ENCODE measurements at regions not wholly inside any gene's neighbourhood (a gene's known extent, or its start where the extent isn't known, plus 50 kb on each side); places are given as distances from the start of the nearest gene placed in this dataset.

DNA sequence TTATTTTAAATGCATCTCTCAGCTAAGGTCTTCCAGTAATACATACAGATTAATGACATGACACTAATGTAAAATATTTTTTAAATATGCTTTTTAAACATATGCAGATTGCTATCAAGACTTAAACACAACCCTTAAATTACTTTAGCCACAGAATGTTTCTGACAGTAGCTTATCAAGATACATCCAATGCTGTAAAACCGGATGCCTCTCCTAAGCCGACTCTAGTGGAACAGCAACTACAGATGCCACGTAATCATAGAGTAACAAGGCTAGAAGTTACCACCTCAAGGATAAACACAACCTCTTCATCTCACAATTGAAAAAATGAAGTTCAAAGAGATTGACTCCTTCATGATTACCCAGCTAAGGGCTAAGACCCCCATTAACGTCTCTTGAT is 68.4 kb downstream of the ZZZ3 start:
- TF ChIP-seq, protein P1, sequence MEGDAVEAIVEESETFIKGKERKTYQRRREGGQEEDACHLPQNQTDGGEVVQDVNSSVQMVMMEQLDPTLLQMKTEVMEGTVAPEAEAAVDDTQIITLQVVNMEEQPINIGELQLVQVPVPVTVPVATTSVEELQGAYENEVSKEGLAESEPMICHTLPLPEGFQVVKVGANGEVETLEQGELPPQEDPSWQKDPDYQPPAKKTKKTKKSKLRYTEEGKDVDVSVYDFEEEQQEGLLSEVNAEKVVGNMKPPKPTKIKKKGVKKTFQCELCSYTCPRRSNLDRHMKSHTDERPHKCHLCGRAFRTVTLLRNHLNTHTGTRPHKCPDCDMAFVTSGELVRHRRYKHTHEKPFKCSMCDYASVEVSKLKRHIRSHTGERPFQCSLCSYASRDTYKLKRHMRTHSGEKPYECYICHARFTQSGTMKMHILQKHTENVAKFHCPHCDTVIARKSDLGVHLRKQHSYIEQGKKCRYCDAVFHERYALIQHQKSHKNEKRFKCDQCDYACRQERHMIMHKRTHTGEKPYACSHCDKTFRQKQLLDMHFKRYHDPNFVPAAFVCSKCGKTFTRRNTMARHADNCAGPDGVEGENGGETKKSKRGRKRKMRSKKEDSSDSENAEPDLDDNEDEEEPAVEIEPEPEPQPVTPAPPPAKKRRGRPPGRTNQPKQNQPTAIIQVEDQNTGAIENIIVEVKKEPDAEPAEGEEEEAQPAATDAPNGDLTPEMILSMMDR (IDR thresholded peaks at IDR 0.05) = no peak
- no peak for TF ChIP-seq POLR2A (IDR thresholded peaks at IDR 0.05)
- TF ChIP-seq POLR2AphosphoS5 (IDR thresholded peaks at IDR 0.05) = no peak
- TF ChIP-seq EP300 (IDR thresholded peaks at IDR 0.05) = no peak
